ENCODE measurements at regions not wholly inside any gene's neighbourhood (a gene's known extent, or its start where the extent isn't known, plus 50 kb on each side); places are given as distances from the start of the nearest gene placed in this dataset.

DNA sequence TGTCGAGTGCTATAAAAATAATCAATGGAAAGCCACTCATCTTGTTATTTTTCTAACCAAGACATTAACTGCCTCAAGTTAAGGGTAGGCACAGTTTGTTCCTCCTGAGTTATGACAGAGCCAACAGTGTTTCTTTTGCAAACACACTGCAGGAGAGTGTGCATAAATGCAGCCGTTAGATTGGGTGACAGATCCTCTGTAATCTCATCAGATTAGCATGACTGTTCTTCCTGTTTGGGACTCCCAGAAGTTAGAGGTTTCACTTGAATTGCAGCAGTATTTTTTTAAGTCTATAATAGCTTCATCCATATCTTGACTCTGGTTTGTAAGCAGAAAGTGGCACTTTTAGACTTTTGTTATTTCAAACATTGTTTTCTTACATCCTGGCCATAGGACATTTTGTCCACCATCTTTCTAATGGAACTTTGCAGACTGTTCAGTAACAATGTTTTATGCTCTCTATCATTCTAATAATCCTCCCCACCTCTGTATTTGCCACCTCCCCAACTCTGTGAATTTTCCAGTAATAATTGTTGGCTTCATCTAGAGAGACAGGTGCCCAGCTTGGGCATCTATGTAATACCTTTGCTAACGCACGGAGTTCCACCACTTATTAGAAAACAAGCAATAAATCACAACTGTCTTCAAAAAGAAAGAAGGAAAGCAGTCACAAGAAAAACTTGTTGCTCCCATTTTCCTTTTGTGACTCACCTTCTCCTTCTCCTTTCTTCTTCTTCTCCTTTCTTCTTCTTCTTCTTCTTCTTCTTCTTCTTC, 560.0 kb downstream of the ADCYAP1 start:
- TF ChIP-seq NFRKB (IDR thresholded peaks at IDR 0.05) (no peak), FOXA1 (IDR thresholded peaks at IDR 0.05) (no peak), FOXM1 (IDR thresholded peaks at IDR 0.05; ENCODE audit: borderline replicate concordance) (no peak), ELF4 (IDR thresholded peaks at IDR 0.05) (no peak), SP1 (IDR thresholded peaks at IDR 0.05) (no peak), SUZ12 (IDR thresholded peaks at IDR 0.05) (no peak)

All from HEK293T (cell line).